Spleen (tissue), 3 donors: ENCODE measurements at regions not wholly inside any gene's neighbourhood (a gene's known extent, or its start where the extent isn't known, plus 50 kb on each side); places are given as distances from the start of the nearest gene placed in this dataset.

ENCODE experiments used
- POLR2A ChIP-seq, 3 donors: fragments of 450-650 bp; IDR thresholded peaks; one replicate each; pipeline ENCODE4 v1.5.1; 2017; ENCODE audit warnings: antibody characterized with exemption in 3 of 3, mild to moderate bottlenecking in 1 of 3
- POLR2AphosphoS5 ChIP-seq, 3 donors: sonication (generic); formaldehyde crosslinking; IDR thresholded peaks; one replicate each; pipeline ENCODE4 v1.5.1; 2017; ENCODE audit warnings: antibody characterized with exemption in 3 of 3

- no peak for TF ChIP-seq POLR2AphosphoS5 (IDR thresholded peaks at IDR 0.05)
- TF ChIP-seq POLR2A (IDR thresholded peaks at IDR 0.05), result no peak
These were observed 369.9 kb upstream of the FAM174A start for GRCh38 chr5:100165309-100165708.
